ENCODE measurements at regions not wholly inside any gene's neighbourhood (a gene's known extent, or its start where the extent isn't known, plus 50 kb on each side); places are given as distances from the start of the nearest gene placed in this dataset.

GRCh38 chr22:27205492-27206373, 548.3 kb downstream of the MIAT start:
- no peak overlapping the region for H3K4me3 ChIP-seq (ENCODE audit: low read length)
- no peak for TF ChIP-seq CTCF (conservative IDR thresholded peaks at IDR 0.05; ENCODE audit: low read length)
- DNase-seq (ENCODE audit: low read depth), result peak; percentile 29

- DNase-seq (ENCODE audit: low read depth), result peak; percentile 49
- no peak overlapping the region for H3K4me3 ChIP-seq (ENCODE audit: low read length)
- no peak for TF ChIP-seq CTCF (conservative IDR thresholded peaks at IDR 0.05; ENCODE audit: low read length)
Observed at GRCh38 chr22:27206374-27207133, 549.2 kb downstream of the MIAT start.

DNA sequence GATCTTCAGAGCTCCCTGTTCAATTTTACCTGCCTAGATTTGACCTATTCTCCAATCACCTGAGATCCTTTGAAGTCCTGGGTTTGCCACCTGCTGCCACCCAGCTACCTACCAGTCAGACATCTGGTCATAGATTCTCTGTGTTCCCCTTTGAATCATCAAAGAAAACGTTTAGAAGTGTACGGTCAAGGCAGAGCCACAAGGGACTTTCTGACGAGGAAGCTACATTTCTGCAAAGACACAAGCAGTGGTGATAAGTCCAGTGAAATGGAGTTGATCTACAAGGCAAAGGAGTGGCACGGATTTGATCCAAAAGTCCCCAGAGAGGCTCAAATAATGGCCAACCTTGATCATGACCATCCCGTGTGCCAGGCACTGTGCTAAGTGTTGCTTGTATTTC, 549.9 kb downstream of the MIAT start:
- no peak for TF ChIP-seq CTCF (conservative IDR thresholded peaks at IDR 0.05; ENCODE audit: low read length)
- DNase-seq (ENCODE audit: low read depth), result no peak

GRCh38 chr22:27207907-27208306, 550.5 kb downstream of the MIAT start:
- H3K4me3 ChIP-seq (ENCODE audit: low read length), result no peak overlapping the region
- peak; percentile 90 for DNase-seq (ENCODE audit: low read depth)
- TF ChIP-seq CTCF (conservative IDR thresholded peaks at IDR 0.05; ENCODE audit: low read length), result no peak

More for the DNA sequence above, 549.9 kb downstream of the MIAT start:
- H3K4me3 ChIP-seq (ENCODE audit: low read length), result no peak overlapping the region

GRCh38 chr22:27210111-27210730, 552.8 kb downstream of the MIAT start:
- DNase-seq (ENCODE audit: low read depth), result no peak
- no peak overlapping the region for H3K4me3 ChIP-seq (ENCODE audit: low read length)
- no peak for TF ChIP-seq CTCF (conservative IDR thresholded peaks at IDR 0.05; ENCODE audit: low read length)

GRCh38 chr22:27212102-27212501, 554.7 kb downstream of the MIAT start:
- DNase-seq (ENCODE audit: low read depth), result no peak
- TF ChIP-seq CTCF (conservative IDR thresholded peaks at IDR 0.05; ENCODE audit: low read length), result no peak

More at GRCh38 chr22:27212102-27212501, 554.7 kb downstream of the MIAT start:
- H3K4me3 ChIP-seq (ENCODE audit: low read length), result no peak overlapping the region

Data from AG10803 (cell line).